Stimulated activated CD8-positive, alpha-beta memory T cell treated with anti-CD3 and anti-CD28 coated beads, Interleukin-15, amount 100 ng/mL, for 48 hours (primary cell): ENCODE measurements at regions not wholly inside any gene's neighbourhood (a gene's known extent, or its start where the extent isn't known, plus 50 kb on each side); places are given as distances from the start of the nearest gene placed in this dataset.

ENCODE experiments used
- DNase-seq, 2 donors: peaks; one replicate each; pipeline ENCODE4 v3.0.0-alpha.2; 2020; ENCODE audit warnings: low read depth in 2 of 2

DNA sequence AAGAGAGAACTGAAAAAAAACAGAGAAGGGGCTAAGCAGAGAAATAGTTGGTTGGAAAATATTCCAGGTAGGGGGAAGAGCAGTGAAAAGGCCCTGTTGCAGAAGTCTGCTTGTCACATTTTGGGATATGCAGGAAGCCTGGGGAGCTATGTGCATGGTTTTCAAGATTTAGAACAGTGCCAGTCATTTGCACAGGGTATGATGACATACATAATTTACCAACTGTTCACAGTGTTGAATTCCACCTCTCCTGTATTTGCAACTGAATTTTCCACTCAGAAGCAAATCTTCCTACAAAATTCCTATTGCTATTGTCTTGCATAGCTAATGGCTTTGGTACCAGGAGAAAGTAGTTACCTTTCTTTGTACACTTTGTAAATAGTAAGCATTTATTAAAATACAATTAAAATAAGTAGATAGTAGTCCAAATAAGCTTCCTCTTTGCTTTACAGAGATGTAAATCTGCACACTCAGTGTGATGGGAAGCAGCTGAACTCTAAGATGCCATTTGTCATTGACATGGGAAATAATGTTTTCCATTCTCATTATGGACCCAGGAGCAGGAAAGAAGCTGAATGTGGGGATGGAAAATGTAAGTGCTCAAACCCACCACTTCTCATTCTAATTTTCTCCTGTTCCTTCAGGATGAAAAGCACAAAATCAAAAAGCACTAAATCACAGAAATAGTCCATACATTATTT, 177.4 kb downstream of the BTG1 start:
- DNase-seq: no peak

DNA sequence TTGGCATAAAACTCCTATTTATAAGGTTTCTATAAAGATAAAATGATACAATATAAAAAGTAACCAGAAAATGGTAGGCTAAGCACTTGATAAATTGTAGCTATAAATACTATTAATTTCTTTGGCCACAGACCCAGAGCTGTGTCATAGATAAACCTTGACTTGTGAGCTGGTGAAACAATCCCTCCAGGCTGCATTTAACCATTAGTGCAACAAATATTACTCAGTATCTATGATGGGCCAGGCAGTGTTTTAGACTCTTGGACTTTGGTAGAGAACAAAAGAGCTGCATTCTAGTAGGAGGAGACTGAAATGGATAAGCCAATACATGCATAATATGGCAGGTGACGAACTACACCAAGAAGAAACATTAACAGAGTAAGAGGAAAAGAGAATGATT, 178.1 kb downstream of the BTG1 start:
- no peak for DNase-seq

DNA sequence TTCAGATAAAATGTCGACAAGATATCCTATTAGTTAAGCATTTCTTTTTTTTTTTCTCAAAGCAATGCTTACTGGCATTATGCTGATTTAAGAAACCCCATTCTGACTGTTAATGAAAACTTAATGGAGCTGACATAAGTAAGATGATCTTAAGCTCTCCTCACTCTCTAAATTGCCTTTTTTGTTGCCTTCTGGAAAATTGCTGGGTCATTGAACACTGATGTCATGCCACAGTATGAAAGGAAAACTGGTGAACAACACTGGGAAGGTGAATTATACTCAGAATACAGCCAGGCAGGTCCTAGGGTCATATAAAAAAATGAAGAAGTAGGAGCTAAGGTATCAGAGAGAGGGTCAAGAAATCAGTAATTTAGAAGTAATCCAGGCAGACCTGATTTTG, 179.9 kb downstream of the BTG1 start:
- no peak for DNase-seq

DNA sequence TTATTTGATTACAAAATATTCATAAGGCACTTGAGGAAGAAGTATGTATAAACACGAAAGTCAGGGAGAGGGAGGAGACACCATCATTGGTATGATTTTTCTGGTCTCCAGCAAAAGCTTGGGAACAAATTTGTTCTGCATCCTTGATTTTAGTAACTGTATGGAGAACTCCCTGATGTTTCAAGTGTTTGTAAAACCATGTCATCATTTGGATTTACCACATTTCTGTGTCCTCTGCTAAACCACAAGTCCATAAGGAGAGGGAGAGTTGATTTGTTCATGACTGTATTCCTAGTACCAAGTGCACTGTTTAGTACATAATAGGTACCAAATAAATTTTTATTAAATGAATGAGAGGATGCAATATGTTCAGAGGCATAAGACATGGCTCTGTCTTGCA, 181.1 kb downstream of the BTG1 start:
- no peak for DNase-seq

DNA sequence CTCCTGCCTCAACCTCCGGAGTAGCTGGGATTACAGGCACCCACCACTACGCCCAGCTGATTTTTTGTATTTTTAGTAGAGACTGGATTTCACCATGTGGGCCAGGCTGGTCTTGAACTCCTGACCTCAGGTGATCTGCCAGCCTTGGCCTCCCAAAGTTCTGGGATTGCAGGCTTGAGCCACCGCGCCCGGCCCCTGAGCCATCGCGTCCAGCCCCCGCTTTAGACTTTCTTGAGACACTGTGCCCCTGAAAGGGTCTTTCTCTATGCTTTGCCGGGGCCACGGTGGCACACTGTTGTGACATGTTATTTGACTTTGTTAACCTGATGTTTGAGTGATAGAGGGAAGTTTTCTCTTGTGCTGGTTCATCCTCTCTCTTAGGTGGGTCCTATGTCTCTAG, 186.4 kb downstream of the BTG1 start:
- no peak for DNase-seq

DNA sequence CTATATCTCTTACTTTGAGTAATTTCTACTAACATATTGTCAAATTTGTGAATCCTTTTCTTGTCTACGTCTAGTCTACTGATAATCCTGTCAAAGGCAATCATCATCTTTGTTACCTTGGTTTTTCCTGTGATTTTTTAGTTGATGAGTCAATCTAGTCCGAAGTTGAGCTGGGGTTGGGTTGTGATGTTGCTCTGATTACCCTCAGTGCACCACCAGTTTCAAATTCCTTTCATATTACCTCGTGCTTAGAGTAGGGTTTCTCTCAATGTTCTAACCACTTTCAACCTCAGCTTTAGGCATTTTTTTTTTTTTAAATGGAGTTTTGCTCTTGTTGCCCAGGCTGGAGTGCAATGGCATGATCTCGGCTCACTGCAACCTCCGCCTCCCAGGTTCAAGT, 186.8 kb downstream of the BTG1 start:
- DNase-seq: no peak

DNA sequence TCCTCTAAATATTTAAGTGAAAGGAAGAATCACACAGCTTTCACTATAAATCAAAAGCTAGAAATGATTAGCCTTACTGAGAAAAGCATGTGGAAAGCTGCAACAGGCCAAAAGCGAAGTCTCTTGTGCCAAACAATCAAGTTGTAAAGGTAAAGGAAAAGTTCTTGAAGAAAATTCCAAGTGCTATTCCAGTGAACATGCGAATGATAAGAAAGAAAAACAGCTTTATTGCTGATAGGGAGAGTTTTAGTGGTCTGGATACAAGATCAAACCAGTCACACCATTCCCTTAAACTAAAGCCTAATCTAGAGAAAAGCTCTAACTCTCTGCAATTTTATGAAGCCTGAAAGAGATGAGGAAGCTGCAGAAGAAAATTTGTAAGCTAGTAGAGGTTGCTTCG, 190.9 kb downstream of the BTG1 start:
- DNase-seq: no peak

DNA sequence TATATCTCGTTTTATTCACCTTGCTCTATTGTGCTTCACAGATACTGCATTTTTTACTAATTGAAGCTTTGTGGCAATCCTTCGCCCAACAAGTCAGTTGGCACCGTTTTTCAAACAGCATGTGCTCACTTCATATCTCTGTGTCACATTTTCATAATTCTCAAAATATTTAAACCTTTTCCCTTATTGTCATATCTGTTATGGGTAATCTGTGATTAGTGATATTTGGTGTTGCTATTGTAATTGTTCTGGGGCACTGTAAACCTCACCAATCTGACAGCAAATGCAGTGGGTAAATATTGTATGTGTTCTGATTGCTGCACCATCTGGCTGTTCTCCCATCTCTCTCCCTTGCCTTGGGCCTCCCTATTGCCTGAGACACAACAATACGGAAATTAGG, 191.3 kb downstream of the BTG1 start:
- no peak for DNase-seq

DNA sequence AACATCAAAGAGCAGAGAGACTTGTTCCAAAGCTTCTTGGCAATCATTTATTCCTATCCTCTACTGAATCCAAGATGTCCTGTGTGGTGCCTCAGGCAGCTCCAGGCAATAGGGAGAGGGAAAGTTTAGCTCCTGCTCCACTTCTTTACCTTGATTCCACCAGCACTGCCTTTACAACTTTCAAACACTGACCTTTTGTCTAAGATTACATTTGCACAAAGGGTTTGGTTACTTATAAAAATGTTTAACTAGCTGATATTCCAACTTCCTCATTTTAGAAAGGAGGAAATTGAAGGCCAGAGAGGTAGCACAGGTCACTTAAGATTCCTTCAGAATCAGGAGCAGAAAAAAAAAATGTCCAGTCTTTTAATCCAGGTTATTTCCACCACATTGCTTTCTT, 192.7 kb downstream of the BTG1 start:
- DNase-seq: no peak

DNA sequence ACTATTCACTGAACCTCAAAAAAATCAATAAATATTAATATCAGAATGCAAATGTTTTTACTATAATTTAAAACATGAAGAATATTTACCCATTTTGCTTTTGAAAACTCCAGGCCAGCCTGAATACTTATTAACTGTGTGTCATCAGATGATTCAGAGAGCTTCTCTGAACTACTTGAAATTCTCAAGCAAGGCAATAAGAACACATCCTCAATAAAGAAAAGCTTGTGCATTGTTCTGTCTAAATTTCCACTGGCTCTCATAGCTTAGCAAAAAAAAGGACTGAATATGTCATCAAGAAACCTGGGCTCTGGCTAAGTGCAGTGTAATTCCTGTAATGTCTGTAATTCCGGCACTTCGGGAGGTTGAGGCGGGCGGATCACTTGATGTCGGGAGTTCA, 194.1 kb downstream of the BTG1 start:
- DNase-seq: no peak

DNA sequence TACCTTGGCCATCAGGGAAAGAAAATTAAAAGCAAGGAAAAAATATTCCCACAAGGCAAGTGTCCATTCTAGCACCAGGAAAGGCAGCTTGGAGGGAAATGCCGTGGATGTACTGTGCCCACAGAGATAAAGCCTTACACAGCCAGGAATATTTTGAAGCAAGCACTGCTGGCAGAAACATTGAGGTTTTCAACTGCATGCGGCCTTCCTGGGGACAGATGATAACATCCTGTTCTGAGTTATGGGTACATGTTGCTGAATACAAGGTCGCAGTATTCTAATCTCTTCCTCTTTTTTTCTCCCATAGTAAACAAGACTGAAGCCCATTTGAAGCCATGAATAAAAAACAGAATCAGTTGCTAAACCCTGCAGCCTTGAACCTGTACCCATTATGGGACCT, 197.1 kb downstream of the BTG1 start:
- no peak for DNase-seq

DNA sequence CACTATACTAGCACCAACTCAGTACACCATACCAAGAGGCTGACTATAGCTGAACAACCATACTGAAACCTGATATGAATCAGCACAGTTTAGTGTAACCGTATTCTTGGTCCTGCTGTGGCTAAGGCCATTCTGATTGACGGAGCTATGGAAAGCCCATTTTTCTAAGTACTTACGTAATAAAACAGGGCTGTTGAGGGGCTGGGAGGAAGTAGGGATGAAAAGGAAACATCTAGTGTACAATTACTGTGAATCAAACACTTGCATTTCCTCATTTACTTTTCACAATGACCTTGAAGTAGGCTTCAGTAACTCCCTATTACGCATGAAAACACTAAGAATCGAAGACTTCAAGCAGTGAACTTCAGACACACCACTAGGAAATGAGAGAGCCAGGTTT, 198.2 kb downstream of the BTG1 start:
- no peak for DNase-seq

DNA sequence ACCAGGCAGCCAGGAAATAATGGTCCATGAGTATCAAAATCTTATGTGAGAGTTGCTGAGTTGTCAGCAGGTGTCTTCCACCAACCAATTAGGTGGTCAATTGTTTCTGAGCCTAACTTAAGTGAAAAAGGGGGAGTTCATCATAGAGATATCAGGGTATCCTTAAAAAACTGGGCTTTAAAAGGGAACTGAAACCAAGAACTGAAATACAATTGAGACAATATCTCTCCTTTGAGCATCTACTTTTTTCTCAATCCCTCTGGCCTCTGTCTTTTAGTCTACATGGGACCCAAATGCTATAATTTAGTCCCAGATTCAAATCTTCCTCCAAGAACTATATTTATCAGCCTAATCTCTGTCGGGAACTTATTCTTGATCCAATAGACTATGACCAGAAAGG, 201.0 kb downstream of the BTG1 start:
- no peak for DNase-seq

DNA sequence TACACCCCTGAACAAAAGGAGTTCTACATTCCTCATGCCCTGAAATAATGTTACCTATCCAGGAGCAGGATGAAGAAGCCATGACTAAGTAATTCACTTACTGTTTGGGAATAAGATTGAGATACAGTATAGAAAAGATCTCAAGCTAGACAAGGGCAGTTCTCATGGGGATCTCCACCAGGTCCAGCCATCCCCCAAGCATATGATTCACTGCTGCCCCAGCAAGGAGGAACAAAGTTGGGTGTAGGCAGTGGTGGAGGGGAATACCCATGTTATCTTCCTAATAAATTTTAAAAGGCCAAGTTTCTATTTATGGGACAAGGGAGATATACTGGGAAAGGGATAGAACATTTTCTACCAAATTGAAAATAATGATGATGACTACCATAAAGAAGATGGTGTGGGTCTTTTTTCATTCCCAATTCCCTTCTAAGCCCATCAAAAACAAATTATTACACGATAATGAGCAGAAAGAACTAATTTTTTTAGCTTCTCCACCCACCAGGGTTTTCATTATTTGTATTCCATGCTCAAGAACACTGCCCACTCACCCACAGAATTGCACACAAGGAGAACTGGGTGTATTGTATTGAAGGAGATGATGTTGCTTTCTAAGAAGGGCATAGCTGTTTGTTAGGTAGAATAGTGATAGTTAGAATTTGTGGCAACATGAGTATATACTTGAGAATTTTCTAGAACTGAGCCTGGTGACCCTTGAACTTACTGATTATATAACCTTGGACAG, 204.6 kb downstream of the BTG1 start:
- DNase-seq: no peak

DNA sequence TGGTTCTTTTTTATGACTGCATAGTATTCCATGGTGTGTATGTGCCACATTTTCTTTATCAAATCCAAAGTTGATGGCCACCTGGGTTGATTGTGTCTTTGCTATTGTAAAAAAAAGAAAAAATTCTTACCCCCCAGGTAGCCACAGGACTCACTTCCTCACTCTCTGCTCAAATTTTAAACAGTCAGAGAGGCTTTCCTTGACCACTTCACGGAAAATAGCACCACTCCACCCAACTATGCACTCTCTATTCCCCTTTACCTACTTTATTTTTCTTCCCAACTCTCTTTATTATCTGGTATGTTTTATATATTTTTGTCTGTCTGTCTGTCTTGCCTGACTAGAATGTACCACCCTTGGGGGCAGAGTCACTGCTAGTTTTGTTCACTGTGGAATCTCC, 205.3 kb downstream of the BTG1 start:
- DNase-seq: no peak

DNA sequence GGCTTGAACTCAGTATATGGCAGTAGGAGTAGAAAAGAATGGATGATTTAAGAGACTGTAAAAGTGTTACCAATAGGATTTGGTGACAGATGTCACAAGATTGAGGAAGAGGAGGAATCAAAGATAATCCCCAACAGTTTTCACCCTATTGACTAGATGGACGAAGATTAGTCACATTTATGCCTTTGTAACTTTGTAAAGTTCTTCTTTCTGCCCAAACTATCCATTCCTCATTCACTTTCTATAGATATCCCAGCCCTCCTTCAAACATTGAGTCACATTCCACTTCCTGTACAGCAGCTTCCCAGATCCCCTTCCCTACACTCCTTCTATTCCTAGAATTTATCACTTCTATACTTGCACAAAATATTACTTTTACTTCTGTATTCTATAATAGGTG, 207.9 kb downstream of the BTG1 start:
- no peak for DNase-seq

DNA sequence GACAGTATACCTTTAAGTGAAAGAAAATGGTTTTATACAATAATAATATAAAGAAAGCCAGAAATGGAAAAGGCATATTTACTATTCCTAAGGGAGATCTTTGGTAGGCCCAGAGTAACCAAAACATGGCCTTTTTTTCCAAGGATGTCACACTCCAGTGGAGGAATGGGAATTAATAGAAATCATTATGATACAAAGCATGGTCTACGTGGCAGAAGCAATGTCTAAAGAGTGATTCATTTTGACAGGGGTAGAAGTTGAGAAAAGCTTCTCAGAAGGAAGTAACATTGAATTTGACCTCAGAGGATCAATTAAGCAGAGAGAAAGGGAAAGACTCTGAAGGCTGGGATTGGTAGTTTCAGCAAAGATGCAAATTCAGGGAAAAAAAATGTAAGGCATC, 208.6 kb downstream of the BTG1 start:
- DNase-seq: no peak

DNA sequence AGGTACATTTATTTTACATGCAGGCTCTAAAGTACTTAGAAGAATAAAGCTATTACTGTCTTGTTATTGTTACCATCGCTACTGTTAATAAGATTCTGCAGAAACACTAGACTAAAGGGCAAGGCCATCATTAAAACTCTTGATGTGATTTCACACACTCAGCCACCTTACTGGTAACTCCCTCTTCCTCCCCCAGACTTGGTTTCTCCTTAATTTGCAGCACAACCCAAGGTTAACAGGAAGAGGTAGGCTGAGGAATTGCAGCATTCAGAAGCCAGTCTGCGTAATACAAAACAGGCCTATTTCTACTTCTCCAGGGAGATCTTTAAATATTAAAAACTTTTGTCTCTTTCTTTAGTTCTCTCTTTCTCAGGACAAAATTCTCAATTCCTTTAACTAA, 210.3 kb downstream of the BTG1 start:
- no peak for DNase-seq

DNA sequence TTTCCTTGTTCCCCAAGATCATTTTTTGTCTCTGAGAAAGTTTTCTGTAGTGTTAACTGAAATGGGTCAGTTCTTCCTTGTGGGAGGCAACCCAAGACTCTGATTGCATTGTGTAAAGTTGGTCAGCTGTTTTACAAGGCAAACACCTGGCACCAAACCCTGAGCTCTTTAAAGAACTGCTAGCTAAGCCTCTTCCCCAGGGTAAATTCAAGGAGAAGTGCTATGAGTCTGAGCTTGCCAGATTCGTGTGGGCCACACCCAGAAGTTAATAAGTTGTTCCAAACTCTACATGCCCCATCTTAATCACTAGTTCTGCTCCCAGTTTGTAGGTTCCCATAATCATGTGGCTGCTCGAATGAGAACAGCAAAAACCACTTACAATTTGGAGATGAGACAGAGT, 214.5 kb downstream of the BTG1 start:
- DNase-seq: no peak

DNA sequence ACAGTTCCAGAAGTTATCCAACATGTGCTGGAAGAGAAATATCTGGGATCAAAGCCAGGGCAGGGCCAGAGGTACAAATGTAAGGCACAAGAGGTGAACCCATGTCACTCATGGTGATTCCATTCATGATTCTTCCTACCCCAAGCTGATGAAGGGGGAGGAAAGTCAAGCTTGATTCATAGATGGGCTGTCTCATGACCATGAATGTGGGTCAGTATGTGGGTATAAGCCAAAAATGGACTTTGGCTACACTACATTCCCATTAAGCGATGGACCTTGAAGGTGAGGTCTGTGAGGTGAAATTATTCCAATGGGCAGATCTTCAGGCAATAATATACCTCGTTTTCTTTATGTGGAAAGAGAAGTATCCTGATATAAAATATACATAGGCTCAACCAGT, 217.1 kb downstream of the BTG1 start:
- no peak for DNase-seq

DNA sequence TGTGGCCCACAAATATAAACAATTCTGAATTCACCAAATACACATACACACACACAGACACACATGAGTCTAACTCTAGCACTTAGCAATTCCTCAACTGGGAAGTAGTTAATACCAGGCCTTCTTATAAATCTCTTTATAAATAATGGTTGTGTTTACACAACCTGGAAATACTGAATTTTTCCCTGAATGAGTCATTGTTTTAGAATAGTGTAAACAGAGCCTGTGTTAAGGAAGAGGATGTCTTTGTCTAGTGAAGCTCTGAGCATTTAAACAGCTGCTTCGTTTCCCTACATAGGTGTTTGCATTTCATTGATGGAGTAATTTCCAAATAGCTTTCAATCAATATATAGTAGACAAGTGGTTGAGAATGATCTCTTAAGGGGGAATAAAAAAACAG, 218.8 kb downstream of the BTG1 start:
- no peak for DNase-seq

DNA sequence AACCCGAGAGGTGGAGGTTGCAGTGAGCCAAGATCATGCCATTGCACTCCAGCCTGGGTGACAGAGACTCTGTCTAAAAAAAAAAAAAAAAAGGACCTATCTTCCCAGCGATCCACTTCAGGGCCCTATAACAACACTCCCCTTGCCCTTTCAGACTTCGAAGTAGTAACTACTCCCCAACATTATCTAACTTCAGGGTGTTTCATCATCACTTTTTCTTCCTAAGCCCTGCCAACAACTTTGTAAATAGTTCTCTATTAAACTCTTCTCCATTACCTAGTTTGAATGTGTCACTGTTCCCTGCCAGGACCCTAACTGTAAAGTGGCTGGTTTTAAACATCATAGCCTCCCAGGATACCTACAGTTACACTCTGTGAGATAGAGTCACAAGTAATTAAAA, 220.8 kb downstream of the BTG1 start:
- no peak for DNase-seq

DNA sequence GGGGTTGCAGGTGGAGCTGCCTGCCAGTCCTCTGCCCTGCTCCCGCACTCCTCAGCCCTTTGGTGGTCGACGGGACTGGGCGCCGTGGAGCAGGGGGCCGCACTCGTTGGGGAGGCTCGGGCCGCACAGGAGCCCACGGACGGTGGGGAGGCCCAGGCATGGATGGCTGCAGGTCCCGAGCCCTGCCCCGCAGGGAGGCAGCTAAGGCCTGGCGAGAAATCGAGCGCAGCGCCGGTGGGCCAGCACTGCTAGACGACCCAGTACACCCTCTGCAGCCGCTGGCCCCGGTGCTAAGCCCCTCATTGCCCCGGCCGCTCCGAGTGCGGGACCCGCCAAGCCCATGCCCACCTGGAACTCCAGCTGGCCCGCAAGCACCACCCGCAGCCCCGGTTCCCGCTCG, 221.8 kb downstream of the BTG1 start:
- DNase-seq: no peak

DNA sequence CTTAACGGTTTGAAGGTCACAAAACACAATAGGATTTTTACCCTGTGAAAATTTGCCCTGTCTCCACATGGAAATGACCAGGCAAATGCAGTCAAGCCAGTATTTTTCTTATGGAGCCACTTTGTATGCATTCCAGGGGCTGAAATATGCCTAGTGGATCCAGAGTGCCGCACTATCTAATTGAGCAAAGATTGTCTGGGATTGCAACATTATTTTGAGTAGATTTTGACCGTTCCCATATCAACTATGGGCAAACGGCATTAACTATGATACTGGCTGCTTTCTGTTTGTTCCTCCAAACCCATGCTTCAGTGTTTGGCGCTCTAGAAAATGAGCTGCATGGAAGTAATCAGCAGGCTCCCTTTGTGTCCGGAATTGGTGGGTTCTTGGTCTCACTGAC, 223.0 kb downstream of the BTG1 start:
- no peak for DNase-seq
